MG63 (cell line): ENCODE measurements at regions not wholly inside any gene's neighbourhood (a gene's known extent, or its start where the extent isn't known, plus 50 kb on each side); places are given as distances from the start of the nearest gene placed in this dataset.

Experiments used
- DNase-seq: peaks from one replicate; pipeline ENCODE4 v3.0.0-alpha.2; 2020
- H3K27me3 ChIP-seq: fragments of 250-450 bp; sonication (Bioruptor Pico); 2 replicates; pipeline ENCODE4 v1.5.1; 2020; ENCODE audit warnings: mild to moderate bottlenecking, moderate library complexity
- H3K36me3 ChIP-seq: fragments of 250-450 bp; sonication (Bioruptor Pico); 2 replicates; pipeline ENCODE4 v1.5.1; 2020; ENCODE audit warnings: mild to moderate bottlenecking, moderate library complexity
- H3K4me3 ChIP-seq: fragments of 250-450 bp; sonication (Bioruptor Pico); 2 replicates; pipeline ENCODE4 v1.5.1; 2020; ENCODE audit warnings: mild to moderate bottlenecking, moderate library complexity
- H3K9me3 ChIP-seq: fragments of 250-450 bp; sonication (Bioruptor Pico); 2 replicates; pipeline ENCODE4 v1.5.1; 2020; ENCODE audit warnings: mild to moderate bottlenecking, moderate library complexity

GRCh38 chr20:52448513-52449232 lies 257.1 kb upstream of the ZFP64 start:
- no peak for DNase-seq
- Histone ChIP-seq H3K27me3 (peaks cover 2% of the 10 kb centered on the region; the same call in 1 of the 2 replicates), H3K9me3 (peaks cover 2% of the 10 kb centered on the region; the same call in 1 of the 2 replicates), H3K4me3 (no peak overlapping the region), H3K36me3 (no peaks in the 10 kb centered on the region)

- H3K27me3 ChIP-seq: peaks cover 2% of the 10 kb centered on the region; the same call in 1 of the 2 replicates
- H3K4me3 ChIP-seq: no peak overlapping the region
- peaks cover 2% of the 10 kb centered on the region; the same call in 1 of the 2 replicates for H3K9me3 ChIP-seq
- DNase-seq: no peak
- no peaks in the 10 kb centered on the region for H3K36me3 ChIP-seq
Observed at GRCh38 chr20:52447225-52447551, 255.6 kb upstream of the ZFP64 start.

GRCh38 chr20:52446421-52447224 lies 255.0 kb upstream of the ZFP64 start:
- DNase-seq: no peak

GRCh38 chr20:52444455-52444854 lies 252.9 kb upstream of the ZFP64 start:
- no peaks in the 10 kb centered on the region for H3K9me3 ChIP-seq
- no peaks in the 10 kb centered on the region for H3K36me3 ChIP-seq
- DNase-seq: no peak
- no peaks in the 10 kb centered on the region; the same call in 1 of the 2 replicates for H3K27me3 ChIP-seq
- no peak overlapping the region for H3K4me3 ChIP-seq

More at GRCh38 chr20:52446421-52447224, 255.0 kb upstream of the ZFP64 start:
- H3K9me3 ChIP-seq: peaks cover 2% of the 10 kb centered on the region; the same call in 1 of the 2 replicates
- H3K27me3 ChIP-seq: peaks cover 2% of the 10 kb centered on the region; the same call in 1 of the 2 replicates
- no peaks in the 10 kb centered on the region for H3K36me3 ChIP-seq
- H3K4me3 ChIP-seq: no peak overlapping the region

GRCh38 chr20:52443874-52444273 lies 252.3 kb upstream of the ZFP64 start:
- no peaks in the 10 kb centered on the region for H3K27me3 ChIP-seq
- H3K4me3 ChIP-seq: no peak overlapping the region
- no peaks in the 10 kb centered on the region for H3K9me3 ChIP-seq
- no peak for DNase-seq
- no peaks in the 10 kb centered on the region for H3K36me3 ChIP-seq

GRCh38 chr20:52441710-52442109 lies 250.1 kb upstream of the ZFP64 start:
- H3K4me3 ChIP-seq: no peak overlapping the region
- DNase-seq: no peak
- H3K27me3 ChIP-seq: no peaks in the 10 kb centered on the region
- no peaks in the 10 kb centered on the region for H3K36me3 ChIP-seq
- no peaks in the 10 kb centered on the region for H3K9me3 ChIP-seq

GRCh38 chr20:52439375-52439774 lies 247.8 kb upstream of the ZFP64 start:
- H3K27me3 ChIP-seq: no peaks in the 10 kb centered on the region
- no peaks in the 10 kb centered on the region for H3K9me3 ChIP-seq
- H3K36me3 ChIP-seq: no peaks in the 10 kb centered on the region
- no peak for DNase-seq
- no peak overlapping the region for H3K4me3 ChIP-seq

GRCh38 chr20:52438326-52438963 lies 246.9 kb upstream of the ZFP64 start:
- Histone ChIP-seq H3K27me3 (no peaks in the 10 kb centered on the region), H3K4me3 (no peak overlapping the region), H3K9me3 (no peaks in the 10 kb centered on the region), H3K36me3 (no peaks in the 10 kb centered on the region)
- no peak for DNase-seq

GRCh38 chr20:52434453-52434852 lies 242.9 kb upstream of the ZFP64 start:
- Histone ChIP-seq H3K27me3 (no peaks in the 10 kb centered on the region), H3K36me3 (no peaks in the 10 kb centered on the region), H3K4me3 (no peak overlapping the region), H3K9me3 (no peaks in the 10 kb centered on the region)
- DNase-seq: no peak

GRCh38 chr20:52434041-52434425 lies 242.5 kb upstream of the ZFP64 start:
- H3K9me3 ChIP-seq: no peaks in the 10 kb centered on the region
- H3K4me3 ChIP-seq: no peak overlapping the region
- no peaks in the 10 kb centered on the region for H3K36me3 ChIP-seq
- no peaks in the 10 kb centered on the region for H3K27me3 ChIP-seq
- DNase-seq: peak; percentile 9

- Histone ChIP-seq H3K9me3 (no peaks in the 10 kb centered on the region), H3K4me3 (no peak overlapping the region), H3K27me3 (no peaks in the 10 kb centered on the region), H3K36me3 (no peaks in the 10 kb centered on the region)
- DNase-seq: no peak
Observed at GRCh38 chr20:52433326-52434040, 241.9 kb upstream of the ZFP64 start.

- no peaks in the 10 kb centered on the region for H3K27me3 ChIP-seq
- no peaks in the 10 kb centered on the region for H3K36me3 ChIP-seq
- no peak for DNase-seq
- H3K4me3 ChIP-seq: no peak overlapping the region
- H3K9me3 ChIP-seq: no peaks in the 10 kb centered on the region
Observed at GRCh38 chr20:52432740-52433139, 241.2 kb upstream of the ZFP64 start.

- Histone ChIP-seq H3K36me3 (no peaks in the 10 kb centered on the region), H3K4me3 (no peak overlapping the region), H3K9me3 (no peaks in the 10 kb centered on the region), H3K27me3 (no peaks in the 10 kb centered on the region)
- DNase-seq: no peak
Observed at GRCh38 chr20:52429029-52429428, 237.4 kb upstream of the ZFP64 start.

GRCh38 chr20:52427960-52428359 lies 236.4 kb upstream of the ZFP64 start:
- Histone ChIP-seq H3K36me3 (no peaks in the 10 kb centered on the region), H3K27me3 (no peaks in the 10 kb centered on the region), H3K9me3 (no peaks in the 10 kb centered on the region), H3K4me3 (no peak overlapping the region)
- no peak for DNase-seq

GRCh38 chr20:52426856-52427255 lies 235.3 kb upstream of the ZFP64 start:
- no peaks in the 10 kb centered on the region for H3K9me3 ChIP-seq
- no peak overlapping the region for H3K4me3 ChIP-seq
- no peak for DNase-seq
- H3K36me3 ChIP-seq: no peaks in the 10 kb centered on the region
- H3K27me3 ChIP-seq: no peaks in the 10 kb centered on the region

GRCh38 chr20:52425701-52426100 lies 234.1 kb upstream of the ZFP64 start:
- no peaks in the 10 kb centered on the region for H3K36me3 ChIP-seq
- H3K4me3 ChIP-seq: no peak overlapping the region
- H3K27me3 ChIP-seq: no peaks in the 10 kb centered on the region
- H3K9me3 ChIP-seq: no peaks in the 10 kb centered on the region
- DNase-seq: no peak

GRCh38 chr20:52425253-52425652 lies 233.7 kb upstream of the ZFP64 start:
- H3K27me3 ChIP-seq: no peaks in the 10 kb centered on the region
- H3K9me3 ChIP-seq: no peaks in the 10 kb centered on the region
- no peak for DNase-seq
- H3K4me3 ChIP-seq: no peak overlapping the region
- no peaks in the 10 kb centered on the region for H3K36me3 ChIP-seq
